ENCODE measurements at regions not wholly inside any gene's neighbourhood (a gene's known extent, or its start where the extent isn't known, plus 50 kb on each side); places are given as distances from the start of the nearest gene placed in this dataset.
"Not testable (repeated sequence)": the region's sequence is repeated elsewhere in the genome, so short reads cannot be mapped to it uniquely, and the experiment has no call there.

- FAIRE-seq, result no peak
Observed at GRCh38 chr6:67467341-67467740, 1167.7 kb upstream of the ADGRB3 start.

DNA sequence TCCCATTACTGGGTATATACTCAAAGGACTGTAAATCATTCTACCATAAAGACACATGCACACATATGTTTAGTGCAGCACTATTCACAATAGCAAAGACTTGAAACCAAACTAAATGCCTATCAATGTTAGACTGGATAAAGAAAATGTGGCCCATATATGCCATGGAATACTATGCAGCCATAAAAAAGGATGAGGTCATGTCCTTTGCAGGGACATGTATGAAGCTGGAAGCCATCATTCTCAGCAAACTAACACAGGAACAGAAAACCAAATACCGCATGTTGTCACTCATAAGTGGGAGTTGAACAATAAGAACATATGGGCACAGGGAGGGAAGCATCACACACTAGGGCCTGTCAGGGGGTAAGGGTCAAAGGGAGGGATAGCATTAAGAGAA lies 1172.4 kb upstream of the ADGRB3 start:
- FAIRE-seq, result not testable (repeated sequence)

DNA sequence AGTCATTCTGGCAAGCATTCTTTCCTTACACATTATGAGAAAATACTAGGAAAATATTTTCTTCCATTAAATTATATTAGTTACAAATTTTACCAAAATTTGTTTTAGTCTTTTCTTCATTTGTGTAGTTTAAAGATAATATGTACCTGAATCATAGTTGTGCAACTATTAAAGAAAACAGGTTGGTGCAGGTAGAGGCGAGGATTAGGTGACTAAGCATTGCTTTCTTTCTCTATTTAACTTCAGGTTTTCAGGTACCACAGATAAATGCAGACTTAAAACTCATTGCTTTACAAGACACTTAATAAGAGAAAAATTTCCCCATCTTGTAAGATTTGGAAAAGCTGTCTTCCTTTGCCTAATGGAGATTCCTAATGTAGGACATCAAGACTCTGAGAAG lies 1175.5 kb upstream of the ADGRB3 start:
- no peak for FAIRE-seq

DNA sequence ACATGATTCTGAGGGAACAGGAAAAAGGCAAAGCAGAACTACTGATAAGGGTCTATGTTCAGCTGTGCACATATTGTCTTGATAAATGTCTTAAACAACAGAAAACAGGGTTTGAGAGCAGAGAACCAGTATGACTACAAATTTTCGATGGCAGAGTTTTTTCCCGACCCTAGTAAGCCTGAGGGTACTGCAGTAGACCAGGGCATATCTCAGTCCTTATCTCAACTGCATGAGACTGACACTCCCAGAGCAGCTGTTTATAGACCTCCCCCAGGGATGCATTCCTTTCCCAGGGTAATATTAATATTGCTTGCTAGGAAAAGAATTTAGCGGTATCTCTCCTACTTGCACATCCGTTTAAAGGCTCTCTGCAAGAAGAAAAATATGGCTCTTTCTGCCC lies 1176.8 kb upstream of the ADGRB3 start:
- no peak for FAIRE-seq

GRCh38 chr6:67451874-67452273 lies 1183.2 kb upstream of the ADGRB3 start:
- FAIRE-seq, result no peak

DNA sequence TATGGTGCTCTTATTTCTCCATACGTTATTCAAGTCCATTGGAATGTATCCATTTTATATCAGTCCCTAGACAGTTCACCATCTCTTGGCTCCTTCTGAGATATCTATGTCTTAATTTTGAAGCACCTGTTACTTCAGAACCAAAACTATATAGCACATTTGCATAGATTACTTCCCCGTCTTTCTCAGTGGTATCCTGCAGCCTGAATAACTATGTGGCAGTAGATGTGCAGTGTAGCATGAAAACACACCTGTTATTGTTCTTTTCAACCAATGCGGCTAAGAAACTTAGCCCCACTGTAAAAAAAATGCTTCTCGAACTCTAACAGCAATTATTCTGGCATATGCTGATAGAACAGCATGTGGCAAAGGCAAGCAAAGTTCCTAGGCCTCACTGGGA lies 1184.4 kb upstream of the ADGRB3 start:
- no peak for FAIRE-seq

DNA sequence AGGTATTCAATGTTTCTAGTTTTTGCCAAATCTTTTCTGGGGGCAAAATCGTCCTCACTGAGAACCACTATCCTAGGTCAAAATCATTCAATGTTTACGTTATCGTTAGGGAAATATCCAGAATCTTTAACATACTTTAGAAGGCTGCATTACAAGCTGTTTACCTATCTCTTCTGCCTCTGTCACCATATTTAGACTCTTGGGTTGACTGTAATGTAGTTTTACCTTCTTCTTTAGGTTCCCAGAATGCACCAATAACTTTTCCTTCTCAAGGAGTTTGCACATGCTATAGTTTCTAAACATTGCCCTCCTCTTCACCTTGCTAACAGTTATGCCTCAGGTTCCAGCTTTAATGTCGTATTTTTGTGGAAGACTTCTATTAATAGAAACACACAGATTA lies 1185.5 kb upstream of the ADGRB3 start:
- no peak for FAIRE-seq

- FAIRE-seq, result no peak
Observed at GRCh38 chr6:67433124-67433523, 1202.0 kb upstream of the ADGRB3 start.

GRCh38 chr6:67431076-67431475 lies 1204.0 kb upstream of the ADGRB3 start:
- no peak for FAIRE-seq

DNA sequence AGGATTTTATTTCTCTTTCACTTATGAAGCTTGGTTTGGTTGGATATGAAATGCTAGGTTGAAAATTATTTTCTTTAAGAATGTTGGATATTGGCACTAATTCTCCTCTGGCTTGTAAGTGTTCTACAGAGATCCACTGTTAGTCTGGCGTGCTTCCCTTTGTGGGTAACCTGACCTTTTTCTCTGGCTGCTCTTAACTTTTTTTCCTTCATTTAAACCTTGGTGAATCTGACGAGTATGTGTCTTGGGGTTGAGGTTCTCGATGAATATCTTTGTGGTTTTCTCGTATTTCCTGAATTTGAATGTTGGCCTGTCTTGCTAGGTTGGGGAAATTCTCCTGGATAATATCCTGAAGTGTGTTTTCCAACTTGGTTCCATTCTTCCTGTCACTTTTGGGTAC lies 1208.4 kb upstream of the ADGRB3 start:
- not testable (repeated sequence) for FAIRE-seq

GRCh38 chr6:67412035-67412434 lies 1223.0 kb upstream of the ADGRB3 start:
- FAIRE-seq, result no peak

DNA sequence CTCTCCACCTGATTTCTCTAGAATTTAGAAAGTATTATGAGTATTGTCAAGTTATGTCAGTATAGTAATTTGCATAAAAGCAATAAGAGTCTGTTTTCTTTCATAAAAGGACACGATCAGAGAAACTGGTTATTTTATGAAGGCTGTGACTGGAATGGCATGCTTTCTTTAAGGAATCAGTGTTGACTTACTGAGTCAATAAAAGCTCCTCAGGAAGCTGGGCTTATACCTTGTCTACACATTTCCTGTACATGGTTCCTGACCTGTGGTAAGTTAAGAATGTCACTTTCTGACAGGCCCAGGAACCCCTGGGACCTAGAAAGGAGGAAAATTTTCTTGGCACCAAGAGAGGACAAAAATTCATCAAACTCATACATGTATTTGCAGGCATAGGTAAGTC lies 1224.0 kb upstream of the ADGRB3 start:
- no peak for FAIRE-seq

DNA sequence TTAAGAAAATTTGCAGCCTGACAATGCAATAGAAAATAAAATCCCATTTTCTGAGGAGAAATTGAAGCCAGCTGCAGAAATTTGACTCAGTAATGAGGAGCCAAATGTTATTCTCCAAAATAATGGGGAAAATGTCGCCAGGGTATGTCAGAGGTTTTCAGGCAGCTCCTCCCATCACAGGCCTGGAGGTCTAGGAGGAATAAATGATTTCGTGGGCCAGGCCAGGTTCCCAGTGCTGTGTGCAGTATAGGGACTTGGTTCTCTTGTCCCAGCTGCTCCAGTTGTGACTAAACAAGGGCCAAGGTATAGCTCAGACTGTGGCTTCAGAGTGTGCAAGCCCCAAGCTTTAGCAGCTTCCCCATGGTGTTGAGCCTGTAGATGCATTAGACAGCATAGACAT lies 1240.8 kb upstream of the ADGRB3 start:
- FAIRE-seq, result no peak

- FAIRE-seq, result no peak
Observed at GRCh38 chr6:67393356-67393755, 1241.7 kb upstream of the ADGRB3 start.

GRCh38 chr6:67391955-67392354 lies 1243.1 kb upstream of the ADGRB3 start:
- FAIRE-seq, result no peak

GRCh38 chr6:67369679-67370078 lies 1265.4 kb upstream of the ADGRB3 start:
- no peak for FAIRE-seq

DNA sequence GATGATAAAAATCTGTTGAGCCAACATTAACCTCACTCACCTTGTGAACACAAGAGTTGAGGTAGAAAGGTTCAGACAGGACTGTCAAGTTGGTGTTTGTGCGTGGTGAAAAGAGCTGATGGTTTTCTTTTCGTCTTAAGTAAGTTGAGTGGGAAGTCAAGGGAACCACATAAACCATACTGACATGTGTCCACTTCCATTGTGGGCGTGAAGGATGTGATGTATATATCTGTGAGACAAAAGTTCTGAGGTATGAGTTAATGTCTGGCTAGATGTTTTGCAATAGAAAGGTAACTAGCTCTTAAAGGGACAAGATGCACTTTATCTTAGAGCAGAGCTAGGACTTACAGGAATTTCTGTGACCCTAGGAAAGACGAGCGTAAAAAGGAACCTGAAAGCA lies 1272.1 kb upstream of the ADGRB3 start:
- no peak for FAIRE-seq

- FAIRE-seq, result no peak
Observed at GRCh38 chr6:67361264-67361663, 1273.8 kb upstream of the ADGRB3 start.

DNA sequence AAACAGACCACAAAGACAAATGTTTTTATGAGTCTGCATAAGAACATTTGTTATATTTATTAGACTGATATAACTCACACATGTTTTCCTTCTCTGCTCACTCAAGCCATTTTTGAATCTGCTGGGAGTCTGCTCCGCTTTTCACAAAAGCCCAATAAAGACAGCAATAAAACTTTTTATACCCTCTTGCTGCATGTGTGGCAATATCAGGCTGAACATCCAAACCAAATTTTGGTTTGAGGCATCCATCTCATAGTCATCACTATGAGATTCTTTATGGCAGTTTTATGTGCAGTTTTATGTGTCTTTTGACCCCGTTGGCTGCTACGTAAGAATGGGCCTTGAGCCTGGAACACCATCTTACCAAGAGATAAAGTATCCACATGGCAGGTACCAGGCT lies 1276.8 kb upstream of the ADGRB3 start:
- no peak for FAIRE-seq

GRCh38 chr6:67353861-67354260 lies 1281.2 kb upstream of the ADGRB3 start:
- no peak for FAIRE-seq

- no peak for FAIRE-seq
Observed at GRCh38 chr6:67352717-67353116, 1282.4 kb upstream of the ADGRB3 start.

GRCh38 chr6:67350729-67351128 lies 1284.4 kb upstream of the ADGRB3 start:
- FAIRE-seq, result no peak

DNA sequence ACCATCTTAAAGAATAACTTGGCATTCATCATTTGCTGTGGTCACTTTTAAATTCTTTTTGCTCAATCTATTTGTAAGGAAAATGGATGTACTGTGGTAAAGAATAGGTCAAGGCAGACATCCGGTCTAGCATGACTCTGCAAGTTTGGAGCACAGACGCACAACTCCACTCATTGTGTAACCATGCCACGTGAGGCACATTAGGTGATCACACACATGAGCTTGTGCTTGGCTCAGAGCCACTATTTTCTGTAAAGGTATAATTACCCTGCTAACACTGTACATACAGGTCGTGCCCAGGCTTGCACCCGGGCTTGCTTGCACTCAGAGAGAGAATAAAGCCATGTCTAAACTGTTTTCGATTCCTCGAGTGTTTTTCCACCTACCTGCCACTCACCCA lies 1289.1 kb upstream of the ADGRB3 start:
- FAIRE-seq, result no peak

DNA sequence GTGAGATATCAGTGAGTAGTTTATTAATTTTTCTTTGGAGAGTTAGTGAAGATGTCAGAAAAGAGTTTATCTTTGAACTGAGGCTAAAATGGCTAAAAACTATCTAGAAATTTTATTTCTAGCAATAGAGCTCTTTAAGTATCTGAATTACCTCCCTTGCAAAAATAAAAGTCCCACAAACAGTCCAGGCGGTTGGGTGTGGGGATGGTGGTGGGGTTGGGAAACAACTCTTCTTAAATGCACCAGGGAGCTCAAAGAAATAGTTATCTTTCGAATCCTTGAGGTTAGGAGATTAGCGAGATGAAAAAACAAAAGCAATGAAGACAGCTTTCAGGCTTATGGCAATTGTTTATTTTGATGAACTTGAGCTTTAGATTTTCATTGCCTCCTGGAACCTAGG lies 1299.1 kb upstream of the ADGRB3 start:
- no peak for FAIRE-seq

DNA sequence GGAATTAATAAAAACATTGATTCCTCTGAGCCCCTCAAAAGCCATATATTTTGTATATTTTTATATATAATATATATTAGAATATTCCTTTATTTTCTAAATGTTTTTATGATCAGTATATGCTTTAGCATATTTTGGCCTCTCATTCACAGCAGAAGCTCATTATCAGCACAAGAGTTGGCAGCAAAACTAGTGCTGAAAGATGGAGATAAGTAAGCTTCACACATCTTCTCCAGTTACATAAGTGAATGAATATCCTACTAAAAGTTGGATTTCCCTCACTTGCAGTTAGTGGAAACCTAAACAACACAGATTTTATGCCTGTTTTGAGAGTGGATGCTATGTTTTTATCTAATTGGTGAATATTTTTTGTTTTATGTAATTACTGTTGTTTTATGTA lies 1303.8 kb upstream of the ADGRB3 start:
- FAIRE-seq, result no peak

GRCh38 chr6:67328269-67328668 lies 1306.8 kb upstream of the ADGRB3 start:
- no peak for FAIRE-seq

All from A204.1 (cell line).